Stomach (tissue), 4 donors: ENCODE measurements at regions not wholly inside any gene's neighbourhood (a gene's known extent, or its start where the extent isn't known, plus 50 kb on each side); places are given as distances from the start of the nearest gene placed in this dataset.

ENCODE experiments used
- CTCF ChIP-seq, 7 experiments: fragments of 450-650 bp in 4 of 7; fragments of 200-600 bp in 3 of 7; sonication (generic) in 3 of 7; IDR thresholded peaks; one replicate each; pipeline ENCODE4 v1.5.1; 2016 to 2019; ENCODE audit warnings: antibody characterized with exemption in 7 of 7, control low read depth in 2 of 7, mild to moderate bottlenecking in 1 of 7
- POLR2A ChIP-seq, 4 donors: fragments of 450-650 bp; IDR thresholded peaks; one replicate each; pipeline ENCODE4 v1.6.1; 2016; ENCODE audit warnings: antibody characterized with exemption in 4 of 4, control low read depth in 2 of 4, mild to moderate bottlenecking in 1 of 4, moderate library complexity in 1 of 4

GRCh38 chr14:25843481-25844470 lies 754.1 kb downstream of the NOVA1 start:
- TF ChIP-seq CTCF (IDR thresholded peaks at IDR 0.05), result no peak
- no peak for TF ChIP-seq POLR2A (IDR thresholded peaks at IDR 0.05)
